ENCODE measurements at regions not wholly inside any gene's neighbourhood (a gene's known extent, or its start where the extent isn't known, plus 50 kb on each side); places are given as distances from the start of the nearest gene placed in this dataset.

- Histone ChIP-seq H3K14ac (replicated peaks; ENCODE audit: low read depth, low read length) (no peak overlapping the region), H3K9me3 (ENCODE audit: control insufficient read depth, insufficient read depth, low read length) (no peaks in the 10 kb centered on the region; the same call in 1 of the 2 replicates), H3K56ac (ENCODE audit: extremely low read depth, insufficient read depth, low read length) (no peak overlapping the region), H4K8ac (ENCODE audit: low read depth in 2 of 2, low read length in 2 of 2) (no peak overlapping the region), H2BK15ac (ENCODE audit: low read depth, low read length) (no peak overlapping the region), H3K23ac (ENCODE audit: low read depth, low read length) (no peak overlapping the region), H4K20me1 (ENCODE audit: insufficient read depth, low read length) (no peaks in the 10 kb centered on the region), H2BK20ac (ENCODE audit: low read depth, low read length) (no peak overlapping the region), H3K36me3 (ENCODE audit: control insufficient read depth, insufficient read depth, low read length) (no peaks in the 10 kb centered on the region), H3K4me3 (ENCODE audit: insufficient read depth, low read depth, low read length) (no peak overlapping the region), H3K27ac (ENCODE audit: insufficient read depth, low read length) (no peak overlapping the region), H2BK120ac (ENCODE audit: low read depth, low read length) (no peak overlapping the region), H2BK5ac (ENCODE audit: low read depth, low read length, poor library complexity, severe bottlenecking) (no peak overlapping the region), H4K91ac (ENCODE audit: insufficient read depth, low read depth, low read length) (no peak overlapping the region), H2AK9ac (replicated peaks; ENCODE audit: low read depth, low read length, poor library complexity) (no peak overlapping the region), H3K9me1 (ENCODE audit: insufficient read depth, low read length) (no peaks in the 10 kb centered on the region), H2AK5ac (ENCODE audit: low read depth, low read length) (no peak overlapping the region), H3K4me1 (ENCODE audit: control insufficient read depth, insufficient read depth, low read length) (no peaks in the 10 kb centered on the region), H3K4me2 (ENCODE audit: low read depth, low read length) (no peak overlapping the region), H3K4ac (ENCODE audit: low read depth, low read length) (no peak overlapping the region), H3K18ac (ENCODE audit: low read depth, low read length) (no peak overlapping the region), H3K9ac (ENCODE audit: low read depth, low read length) (no peak overlapping the region), H4K5ac (ENCODE audit: low read depth, low read length) (no peak overlapping the region), H3K27me3 (ENCODE audit: control insufficient read depth, insufficient read depth, low read length) (no peaks in the 10 kb centered on the region), H3K79me1 (ENCODE audit: low read depth in 1 of 2, low read length in 2 of 2) (no peaks in the 10 kb centered on the region), H2AFZ (replicated peaks; ENCODE audit: low read length, poor library complexity) (no peak overlapping the region)
- intact Hi-C loops (cut with micrococcal nuclease) (no loop called here), dilution Hi-C loops (cut with HindIII; ENCODE audit: low sequenced_read_pairs, unreplicated experiment) (no loop called here), in situ Hi-C loops (cut with MboI; ENCODE audit: low sequenced_read_pairs) (no loop called here)
- TF ChIP-seq BHLHE40 (IDR thresholded peaks at IDR 0.05; ENCODE audit: low read depth, low read length) = no peak
- CTCF ChIA-PET = no interaction called here
- DNase-seq (no peak), ATAC-seq (ENCODE audit: low read depth) (no peak)
- BruUV-seq (replicated peaks) = no TSS peak
- POLR2A ChIA-PET (ENCODE audit: unreplicated experiment) = no interaction called here
Measured at GRCh38 chr5:155556700-155557099, 543.1 kb downstream of the KIF4B start.
